Neuronal stem cell (in vitro differentiated cells): ENCODE measurements at regions not wholly inside any gene's neighbourhood (a gene's known extent, or its start where the extent isn't known, plus 50 kb on each side); places are given as distances from the start of the nearest gene placed in this dataset.

Experiments
- DNase-seq: peaks from one replicate; pipeline ENCODE4 v3.0.0-alpha.2; 2013; ENCODE audit warnings: low spot score
- H2AFZ ChIP-seq: one replicate; pipeline ENCODE4 v1.6.1; 2013; ENCODE audit warnings: mild to moderate bottlenecking, low read length, inconsistent platforms
- H2AK5ac ChIP-seq: 2 replicates; pipeline ENCODE4 v1.6.1; 2013; ENCODE audit warnings: low read depth, mild to moderate bottlenecking, inconsistent platforms, low read length, moderate library complexity, mixed read lengths
- H2BK120ac ChIP-seq: 2 replicates; pipeline ENCODE4 v1.6.1; 2013; ENCODE audit warnings: low read depth, mild to moderate bottlenecking, inconsistent platforms, low read length, moderate library complexity, mixed read lengths
- H2BK12ac ChIP-seq: one replicate; pipeline ENCODE4 v1.6.1; 2013; ENCODE audit warnings: low read length, inconsistent platforms
- H2BK15ac ChIP-seq: 2 replicates; pipeline ENCODE4 v1.6.1; 2013; ENCODE audit warnings: mild to moderate bottlenecking, low read length, inconsistent platforms, mixed read lengths
- H2BK5ac ChIP-seq: one replicate; pipeline ENCODE4 v1.6.1; 2013; ENCODE audit warnings: inconsistent platforms, mild to moderate bottlenecking, low read length, moderate library complexity
- H3K14ac ChIP-seq: one replicate; pipeline ENCODE4 v1.6.1; 2013; ENCODE audit warnings: low read length, inconsistent platforms
- H3K18ac ChIP-seq: 2 replicates; pipeline ENCODE4 v1.6.1; 2013; ENCODE audit warnings: low read length, inconsistent platforms
- H3K23ac ChIP-seq: 2 replicates; pipeline ENCODE4 v1.6.1; 2013; ENCODE audit warnings: low read depth, mild to moderate bottlenecking, mixed read lengths, low read length, inconsistent platforms; ENCODE audit not compliant: poor library complexity
- H3K27ac ChIP-seq: replicated peaks from 3 replicates; pipeline ENCODE4 v1.5.1; 2013; ENCODE audit warnings: low read length, inconsistent platforms
- H3K27me3 ChIP-seq, 3 experiments: 2 replicates each; pipeline ENCODE4 v1.6.1; 2013; ENCODE audit warnings: low read length in 3 of 3, mild to moderate bottlenecking in 2 of 3, inconsistent platforms in 1 of 3, low read depth in 1 of 3, mixed read lengths in 1 of 3, moderate library complexity in 1 of 3; ENCODE audit not compliant: control insufficient read depth in 3 of 3, insufficient read depth in 3 of 3
- H3K36me3 ChIP-seq, 2 donors: replicated peaks in 1 of 2; 2 replicates each; pipeline ENCODE4 v1.6.1; 2013; ENCODE audit warnings: low read length in 2 of 2; ENCODE audit not compliant: control insufficient read depth in 2 of 2, insufficient read depth in 2 of 2
- H3K4ac ChIP-seq: 2 replicates; pipeline ENCODE4 v1.6.1; 2013; ENCODE audit warnings: inconsistent platforms, mild to moderate bottlenecking, low read length, moderate library complexity
- H3K4me1 ChIP-seq, 2 donors: 1 replicate in 1 of 2; 2 replicates in 1 of 2; pipeline ENCODE4 v1.6.1; 2013; ENCODE audit warnings: low read length in 2 of 2, low read depth in 1 of 2; ENCODE audit not compliant: control insufficient read depth in 2 of 2, insufficient read depth in 1 of 2
- H3K4me2 ChIP-seq: one replicate; pipeline ENCODE4 v1.6.1; 2013; ENCODE audit warnings: mild to moderate bottlenecking, low read length, inconsistent platforms; ENCODE audit not compliant: insufficient read depth, poor library complexity, severe bottlenecking
- H3K4me3 ChIP-seq, 2 donors: 2 replicates each; pipeline ENCODE4 v1.5.1; 2013; ENCODE audit warnings: low read length in 2 of 2, mild to moderate bottlenecking in 2 of 2, inconsistent platforms in 1 of 2, moderate library complexity in 1 of 2
- H3K79me1 ChIP-seq: one replicate; pipeline ENCODE4 v1.6.1; 2013; ENCODE audit warnings: low read depth, mild to moderate bottlenecking, inconsistent platforms, low read length, moderate library complexity
- H3K9ac ChIP-seq: one replicate; pipeline ENCODE4 v1.6.1; 2013; ENCODE audit warnings: mild to moderate bottlenecking, low read depth, low read length, inconsistent platforms; ENCODE audit not compliant: poor library complexity
- H3K9me3 ChIP-seq, 2 donors: replicated peaks in 1 of 2; 2 replicates each; pipeline versions ENCODE3 to v1.6.1; 2013; ENCODE audit warnings: low read length in 2 of 2, mild to moderate bottlenecking in 2 of 2, inconsistent platforms in 1 of 2, low read depth in 1 of 2, mixed read lengths in 1 of 2, moderate library complexity in 1 of 2; ENCODE audit not compliant: control insufficient read depth in 2 of 2, insufficient read depth in 1 of 2
- H4K8ac ChIP-seq: one replicate; pipeline ENCODE4 v1.6.1; 2013; ENCODE audit warnings: low read depth, mild to moderate bottlenecking, inconsistent platforms, low read length, moderate library complexity
- H4K91ac ChIP-seq: one replicate; pipeline ENCODE4 v1.6.1; 2013; ENCODE audit warnings: low read length, low read depth, mild to moderate bottlenecking, inconsistent platforms; ENCODE audit not compliant: poor library complexity
- WGBS, 2 donors: extraction: QIAGEN DNeasy Blood & Tissue Kit; methylation state at CpG; one replicate each; pipeline ENCODE4 v1.1.7; 2013; ENCODE audit warnings: missing lambda C conversion rate in 2 of 2, mixed read lengths in 1 of 2; ENCODE audit not compliant: insufficient read length in 2 of 2, insufficient replicate concordance in 1 of 2; ENCODE audit errors: extremely low coverage in 2 of 2; 5-methylcytosine and 5-hydroxymethylcytosine counted together

- Histone ChIP-seq H2AK5ac (no peak overlapping the region), H3K23ac (no peak overlapping the region), H2BK5ac (no peak overlapping the region), H3K4ac (no peak overlapping the region), H3K18ac (no peak overlapping the region), H2BK15ac (no peak overlapping the region), H3K79me1 (no peaks in the 10 kb centered on the region), H3K36me3 (no peaks in the 10 kb centered on the region), H2BK120ac (no peak overlapping the region), H2BK12ac (no peak overlapping the region), H2AFZ (no peak overlapping the region), H3K4me2 (no peak overlapping the region), H3K27me3 (no peaks in the 10 kb centered on the region), H3K4me3 (no peak overlapping the region), H3K9ac (no peak overlapping the region), H3K9me3 (no peaks in the 10 kb centered on the region), H4K91ac (no peak overlapping the region), H3K4me1 (no peaks in the 10 kb centered on the region), H3K14ac (no peak overlapping the region), H4K8ac (no peak overlapping the region), H3K27ac (no peak overlapping the region)
- no CpG with 5 or more reads among the region's 3 CpGs for WGBS, 2 donors
- DNase-seq = no peak
Measured at GRCh38 chr18:60568220-60568619, 195.6 kb upstream of the MC4R start.

GRCh38 chr18:60570172-60570571 is 197.6 kb upstream of the MC4R start:
- H3K27me3 ChIP-seq = no peaks in the 10 kb centered on the region
- no peak overlapping the region for H3K4me3 ChIP-seq
- no peak overlapping the region for H4K91ac ChIP-seq
- no peak overlapping the region for H3K18ac ChIP-seq
- H2AFZ ChIP-seq = no peak overlapping the region
- no peaks in the 10 kb centered on the region for H3K4me1 ChIP-seq
- no peaks in the 10 kb centered on the region for H3K36me3 ChIP-seq
- no peak overlapping the region for H3K27ac ChIP-seq
- H2BK120ac ChIP-seq = no peak overlapping the region
- H3K9me3 ChIP-seq = no peaks in the 10 kb centered on the region
- H2BK15ac ChIP-seq = no peak overlapping the region
- no peak overlapping the region for H3K23ac ChIP-seq
- H3K14ac ChIP-seq = no peak overlapping the region
- H3K4me2 ChIP-seq = no peak overlapping the region
- no peak for DNase-seq
- H3K4ac ChIP-seq = no peak overlapping the region
- H2AK5ac ChIP-seq = no peak overlapping the region
- H2BK12ac ChIP-seq = no peak overlapping the region
- no CpG with 5 or more reads among the region's 1 CpG for WGBS, 2 donors
- H2BK5ac ChIP-seq = no peak overlapping the region
- H3K79me1 ChIP-seq = no peaks in the 10 kb centered on the region
- no peak overlapping the region for H3K9ac ChIP-seq
- H4K8ac ChIP-seq = no peak overlapping the region

GRCh38 chr18:60577457-60577856 is 204.9 kb upstream of the MC4R start:
- no peak overlapping the region for H3K27ac ChIP-seq
- no peak for DNase-seq

GRCh38 chr18:60585670-60586069 is 213.1 kb upstream of the MC4R start:
- H2BK12ac ChIP-seq = no peak overlapping the region

More at GRCh38 chr18:60577457-60577856, 204.9 kb upstream of the MC4R start:
- no peak overlapping the region for H3K4me3 ChIP-seq
- no CpG with 5 or more reads among the region's 1 CpG for WGBS, 2 donors
- H3K27me3 ChIP-seq = no peaks in the 10 kb centered on the region
- H3K14ac ChIP-seq = no peak overlapping the region
- no peak overlapping the region for H3K4me2 ChIP-seq
- H2AK5ac ChIP-seq = no peak overlapping the region
- H3K79me1 ChIP-seq = no peaks in the 10 kb centered on the region
- no peak overlapping the region for H4K8ac ChIP-seq
- H2AFZ ChIP-seq = no peak overlapping the region
- H3K4ac ChIP-seq = no peak overlapping the region
- H3K9ac ChIP-seq = no peak overlapping the region
- H2BK12ac ChIP-seq = no peak overlapping the region
- no peak overlapping the region for H2BK120ac ChIP-seq
- no peak overlapping the region for H2BK5ac ChIP-seq
- no peak overlapping the region for H3K23ac ChIP-seq
- H3K9me3 ChIP-seq = no peaks in the 10 kb centered on the region
- no peak overlapping the region for H2BK15ac ChIP-seq
- H4K91ac ChIP-seq = no peak overlapping the region
- no peak overlapping the region for H3K18ac ChIP-seq
- no peaks in the 10 kb centered on the region for H3K4me1 ChIP-seq
- no peaks in the 10 kb centered on the region for H3K36me3 ChIP-seq

More at GRCh38 chr18:60585670-60586069, 213.1 kb upstream of the MC4R start:
- no peak overlapping the region for H2AFZ ChIP-seq
- H3K4me3 ChIP-seq = no peak overlapping the region
- H3K4ac ChIP-seq = no peak overlapping the region
- no peak overlapping the region for H3K23ac ChIP-seq
- H3K27ac ChIP-seq = no peak overlapping the region
- no peak overlapping the region for H3K14ac ChIP-seq
- H3K18ac ChIP-seq = no peak overlapping the region
- no peak overlapping the region for H2BK5ac ChIP-seq
- H2AK5ac ChIP-seq = no peak overlapping the region
- H3K27me3 ChIP-seq = no peaks in the 10 kb centered on the region
- no peak overlapping the region for H2BK120ac ChIP-seq
- no peaks in the 10 kb centered on the region for H3K79me1 ChIP-seq
- DNase-seq = no peak
- no peak overlapping the region for H3K4me2 ChIP-seq
- no peak overlapping the region for H2BK15ac ChIP-seq
- no peak overlapping the region for H4K8ac ChIP-seq
- no peak overlapping the region for H3K9ac ChIP-seq
- no peaks in the 10 kb centered on the region for H3K9me3 ChIP-seq
- H3K4me1 ChIP-seq = no peaks in the 10 kb centered on the region
- no peak overlapping the region for H4K91ac ChIP-seq
- no peaks in the 10 kb centered on the region for H3K36me3 ChIP-seq
